Activated CD4-positive, alpha-beta T cell treated with anti-CD3 and anti-CD28 coated beads, Interleukin-2, amount 10 ng/mL, durations not matched to agents 24 days and 14 days (primary cell): ENCODE measurements at regions not wholly inside any gene's neighbourhood (a gene's known extent, or its start where the extent isn't known, plus 50 kb on each side); places are given as distances from the start of the nearest gene placed in this dataset.
"Not testable (repeated sequence)": the region's sequence is repeated elsewhere in the genome, so short reads cannot be mapped to it uniquely, and the experiment has no call there.

ENCODE experiments used
- DNase-seq: peaks from one replicate; pipeline ENCODE4 v3.0.0; 2022
- H3K27ac Mint-ChIP-seq: one replicate; pipeline ENCODE4 v1.8.0; 2022; ENCODE audit warnings: mild to moderate bottlenecking, mixed read lengths
- H3K27me3 Mint-ChIP-seq: one replicate; pipeline ENCODE4 v1.8.0; 2022; ENCODE audit warnings: mixed read lengths
- H3K36me3 Mint-ChIP-seq: one replicate; pipeline ENCODE4 v1.8.0; 2022; ENCODE audit warnings: low read depth, mild to moderate bottlenecking, mixed read lengths
- H3K4me1 Mint-ChIP-seq: one replicate; pipeline ENCODE4 v1.8.0; 2021; ENCODE audit warnings: mixed read lengths
- H3K4me3 Mint-ChIP-seq: one replicate; pipeline ENCODE4 v1.8.0; 2022; ENCODE audit warnings: mild to moderate bottlenecking, moderate library complexity, mixed read lengths
- H3K9me3 Mint-ChIP-seq: one replicate; pipeline ENCODE4 v1.8.0; 2021; ENCODE audit warnings: mixed read lengths
- intact Hi-C: fragments of 100-400 bp; cut with micrococcal nuclease; formaldehyde crosslinking; loops from one replicate; pipeline ENCODE4 v1.15.1; 2023

GRCh38 chr1:166675213-166675612 lies 164.1 kb upstream of the POGK start:
- Mint-ChIP-seq H3K27ac (no peak overlapping the region), H3K4me3 (no peak overlapping the region), H3K36me3 (no peaks in the 10 kb centered on the region), H3K4me1 (peaks cover 4% of the 10 kb centered on the region), H3K9me3 (no peaks in the 10 kb centered on the region), H3K27me3 (no peaks in the 10 kb centered on the region)
- no peak for DNase-seq
- intact Hi-C loops, result no loop called here

GRCh38 chr1:166676981-166677380 lies 162.3 kb upstream of the POGK start:
- no peaks in the 10 kb centered on the region for H3K27me3 Mint-ChIP-seq
- no peak overlapping the region for H3K27ac Mint-ChIP-seq
- H3K4me1 Mint-ChIP-seq, result peaks cover 4% of the 10 kb centered on the region
- intact Hi-C loops, result no loop called here
- H3K4me3 Mint-ChIP-seq, result no peak overlapping the region
- no peaks in the 10 kb centered on the region for H3K36me3 Mint-ChIP-seq
- no peak for DNase-seq
- no peaks in the 10 kb centered on the region for H3K9me3 Mint-ChIP-seq

GRCh38 chr1:166679369-166679768 lies 159.9 kb upstream of the POGK start:
- H3K4me1 Mint-ChIP-seq, result no peaks in the 10 kb centered on the region
- H3K9me3 Mint-ChIP-seq, result no peaks in the 10 kb centered on the region
- H3K27me3 Mint-ChIP-seq, result no peaks in the 10 kb centered on the region
- H3K36me3 Mint-ChIP-seq, result no peaks in the 10 kb centered on the region
- no peak for DNase-seq
- no peak overlapping the region for H3K4me3 Mint-ChIP-seq
- intact Hi-C loops, result no loop called here
- H3K27ac Mint-ChIP-seq, result no peak overlapping the region

- Mint-ChIP-seq H3K27me3 (no peaks in the 10 kb centered on the region), H3K9me3 (peaks cover 3% of the 10 kb centered on the region), H3K27ac (no peak overlapping the region), H3K4me1 (no peaks in the 10 kb centered on the region), H3K36me3 (no peaks in the 10 kb centered on the region), H3K4me3 (no peak overlapping the region)
- no peak for DNase-seq
- intact Hi-C loops, result no loop called here
These were observed 156.7 kb upstream of the POGK start for GRCh38 chr1:166682588-166682987.

- H3K9me3 Mint-ChIP-seq, H3K36me3 Mint-ChIP-seq, intact Hi-C loops, H3K4me3 Mint-ChIP-seq, H3K4me1 Mint-ChIP-seq, H3K27me3 Mint-ChIP-seq, DNase-seq, H3K27ac Mint-ChIP-seq: not testable (repeated sequence)
These were observed 154.6 kb upstream of the POGK start for GRCh38 chr1:166684669-166685068.

GRCh38 chr1:166685200-166685599 lies 154.1 kb upstream of the POGK start:
- H3K4me1 Mint-ChIP-seq, result no peaks in the 10 kb centered on the region
- intact Hi-C loops, result no loop called here
- no peak overlapping the region for H3K4me3 Mint-ChIP-seq
- H3K9me3 Mint-ChIP-seq, result peaks cover 3% of the 10 kb centered on the region
- no peaks in the 10 kb centered on the region for H3K36me3 Mint-ChIP-seq
- H3K27me3 Mint-ChIP-seq, result no peaks in the 10 kb centered on the region
- no peak for DNase-seq
- H3K27ac Mint-ChIP-seq, result no peak overlapping the region

GRCh38 chr1:166685891-166686290 lies 153.4 kb upstream of the POGK start:
- intact Hi-C loops, H3K36me3 Mint-ChIP-seq, H3K9me3 Mint-ChIP-seq, H3K4me3 Mint-ChIP-seq, H3K27me3 Mint-ChIP-seq, H3K4me1 Mint-ChIP-seq, DNase-seq, H3K27ac Mint-ChIP-seq: not testable (repeated sequence)

- H3K27ac Mint-ChIP-seq, intact Hi-C loops, H3K9me3 Mint-ChIP-seq, H3K27me3 Mint-ChIP-seq, H3K36me3 Mint-ChIP-seq, H3K4me3 Mint-ChIP-seq, DNase-seq, H3K4me1 Mint-ChIP-seq: not testable (repeated sequence)
These were observed 148.7 kb upstream of the POGK start for GRCh38 chr1:166690596-166690995.

- H3K27ac Mint-ChIP-seq, result no peak overlapping the region
These were observed 147.8 kb upstream of the POGK start for GRCh38 chr1:166691476-166691875.

GRCh38 chr1:166692346-166692745 lies 146.9 kb upstream of the POGK start:
- Mint-ChIP-seq H3K36me3 (no peaks in the 10 kb centered on the region), H3K27ac (no peak overlapping the region), H3K4me1 (no peaks in the 10 kb centered on the region), H3K4me3 (no peak overlapping the region), H3K27me3 (peaks cover 1% of the 10 kb centered on the region), H3K9me3 (no peaks in the 10 kb centered on the region)
- no peak for DNase-seq
- intact Hi-C loops, result no loop called here

More at GRCh38 chr1:166691476-166691875, 147.8 kb upstream of the POGK start:
- no peak overlapping the region for H3K4me3 Mint-ChIP-seq
- no peaks in the 10 kb centered on the region for H3K9me3 Mint-ChIP-seq
- H3K27me3 Mint-ChIP-seq, result peaks cover 1% of the 10 kb centered on the region
- no peak for DNase-seq
- H3K36me3 Mint-ChIP-seq, result no peaks in the 10 kb centered on the region
- intact Hi-C loops, result no loop called here
- H3K4me1 Mint-ChIP-seq, result no peaks in the 10 kb centered on the region

- Mint-ChIP-seq H3K36me3 (no peaks in the 10 kb centered on the region), H3K4me1 (no peaks in the 10 kb centered on the region), H3K27ac (no peak overlapping the region), H3K27me3 (peaks cover 1% of the 10 kb centered on the region), H3K4me3 (no peak overlapping the region), H3K9me3 (no peaks in the 10 kb centered on the region)
- intact Hi-C loops, result no loop called here
- no peak for DNase-seq
These were observed 146.1 kb upstream of the POGK start for GRCh38 chr1:166693158-166693557.

- Mint-ChIP-seq H3K27me3 (peaks cover 1% of the 10 kb centered on the region), H3K36me3 (no peaks in the 10 kb centered on the region), H3K4me1 (no peaks in the 10 kb centered on the region), H3K4me3 (no peak overlapping the region), H3K27ac (no peak overlapping the region), H3K9me3 (no peaks in the 10 kb centered on the region)
- DNase-seq, result no peak
- intact Hi-C loops, result no loop called here
These were observed 145.5 kb upstream of the POGK start for GRCh38 chr1:166693673-166694297.

GRCh38 chr1:166695115-166695514 lies 144.2 kb upstream of the POGK start:
- Mint-ChIP-seq H3K9me3 (no peaks in the 10 kb centered on the region), H3K4me1 (no peaks in the 10 kb centered on the region), H3K27me3 (peaks cover 1% of the 10 kb centered on the region), H3K27ac (no peak overlapping the region), H3K4me3 (no peak overlapping the region), H3K36me3 (no peaks in the 10 kb centered on the region)
- no peak for DNase-seq
- intact Hi-C loops, result no loop called here

- H3K27ac Mint-ChIP-seq, DNase-seq, H3K4me3 Mint-ChIP-seq, H3K27me3 Mint-ChIP-seq, intact Hi-C loops, H3K9me3 Mint-ChIP-seq, H3K4me1 Mint-ChIP-seq, H3K36me3 Mint-ChIP-seq: not testable (repeated sequence)
These were observed 143.4 kb upstream of the POGK start for GRCh38 chr1:166695834-166696233.

- Mint-ChIP-seq H3K9me3 (no peaks in the 10 kb centered on the region), H3K27me3 (peaks cover 1% of the 10 kb centered on the region), H3K4me1 (no peaks in the 10 kb centered on the region), H3K36me3 (no peaks in the 10 kb centered on the region), H3K4me3 (no peak overlapping the region), H3K27ac (no peak overlapping the region)
- no peak for DNase-seq
- intact Hi-C loops, result no loop called here
These were observed 140.5 kb upstream of the POGK start for GRCh38 chr1:166698771-166699170.
